Right lobe of liver (tissue), 4 donors: ENCODE measurements at regions not wholly inside any gene's neighbourhood (a gene's known extent, or its start where the extent isn't known, plus 50 kb on each side); places are given as distances from the start of the nearest gene placed in this dataset.

Experiments used
- CTCF ChIP-seq, 4 donors: fragments of 200-600 bp in 3 of 4; fragments of 450-650 bp in 1 of 4; IDR thresholded peaks; one replicate each; pipeline versions ENCODE4 v1.5.1 to v1.8.0; 2016 to 2022; ENCODE audit warnings: antibody characterized with exemption in 4 of 4, mild to moderate bottlenecking in 2 of 4
- POLR2A ChIP-seq: fragments of 450-650 bp; IDR thresholded peaks from one replicate; pipeline ENCODE4 v1.6.1; 2017; ENCODE audit warnings: antibody characterized with exemption, mild to moderate bottlenecking
- donor health status: DM: no; HTN: no; CAD: no.
- donor health status: DM: no; HTN: no; CAD: no.
- donor health status: DM: no; HTN: yes; CAD: no.

- TF ChIP-seq CTCF (IDR thresholded peaks at IDR 0.05) (no peak), POLR2A (no peak)
These were observed 471.0 kb downstream of the BCOR start for GRCh38 chrX:39626749-39627148.
